DOHH2 (cell line): ENCODE measurements at regions not wholly inside any gene's neighbourhood (a gene's known extent, or its start where the extent isn't known, plus 50 kb on each side); places are given as distances from the start of the nearest gene placed in this dataset.

Experiments
- H3F3A ChIP-seq: fragments of 200-600 bp; sonication (generic), shearing (Covaris generic); 2 replicates; pipeline ENCODE4 v1.6.0; 2016; ENCODE audit warnings: antibody characterized with exemption, mild to moderate bottlenecking; ENCODE audit not compliant: control insufficient read depth, insufficient read depth
- H3K27ac ChIP-seq: fragments of 200-600 bp; sonication (generic); 2 replicates; pipeline ENCODE4 v1.5.1; 2014; ENCODE audit warnings: low read depth, mild to moderate bottlenecking, low read length, moderate library complexity
- H3K27me3 ChIP-seq: fragments of 200-600 bp; sonication (generic); 2 replicates; pipeline ENCODE4 v1.6.1; 2014; ENCODE audit warnings: mild to moderate bottlenecking, low read length, mixed read lengths; ENCODE audit not compliant: control insufficient read depth
- H3K36me3 ChIP-seq: fragments of 200-600 bp; sonication (generic); 2 replicates; pipeline ENCODE4 v1.6.1; 2014; ENCODE audit warnings: mild to moderate bottlenecking, low read length, moderate library complexity, mixed read lengths; ENCODE audit not compliant: control insufficient read depth
- H3K4me1 ChIP-seq: fragments of 200-600 bp; sonication (generic); 2 replicates; pipeline ENCODE4 v1.6.1; 2014; ENCODE audit warnings: mild to moderate bottlenecking, low read length, mixed read lengths; ENCODE audit not compliant: control insufficient read depth
- H3K4me2 ChIP-seq: fragments of 200-600 bp; sonication (generic); 2 replicates; pipeline ENCODE4 v1.6.0; 2014; ENCODE audit warnings: mild to moderate bottlenecking, low read length, moderate library complexity
- H3K4me3 ChIP-seq: fragments of 200-600 bp; sonication (generic); 2 replicates; pipeline ENCODE4 v1.5.1; 2014; ENCODE audit warnings: mild to moderate bottlenecking, low read length, mixed read lengths
- H3K79me2 ChIP-seq: fragments of 200-600 bp; sonication (generic); 2 replicates; pipeline ENCODE4 v1.6.1; 2014; ENCODE audit warnings: mild to moderate bottlenecking, low read length, mixed read lengths; ENCODE audit not compliant: control insufficient read depth
- H3K9me2 ChIP-seq: fragments of 200-600 bp; sonication (generic); replicated peaks from 2 replicates; pipeline ENCODE4 v1.6.1; 2014; ENCODE audit warnings: mild to moderate bottlenecking, low read length, mixed read lengths; ENCODE audit not compliant: control insufficient read depth
- H3K9me3 ChIP-seq: fragments of 200-600 bp; sonication (generic); 2 replicates; pipeline ENCODE4 v1.6.1; 2014; ENCODE audit warnings: antibody characterized with exemption, low read length, mixed read lengths; ENCODE audit not compliant: control insufficient read depth, insufficient read depth
- H4K20me1 ChIP-seq: fragments of 200-600 bp; sonication (generic); 2 replicates; pipeline ENCODE4 v1.6.0; 2014; ENCODE audit warnings: low read depth, mild to moderate bottlenecking, antibody characterized with exemption, low read length, moderate library complexity; ENCODE audit not compliant: control insufficient read depth, insufficient read depth
- CTCF ChIP-seq: fragments of 200-600 bp; sonication (generic); IDR thresholded peaks from one replicate; pipeline ENCODE4 v1.5.1; 2014; ENCODE audit warnings: antibody characterized with exemption, mild to moderate bottlenecking, low read depth, low read length; ENCODE audit not compliant: poor library complexity, severe bottlenecking
- EZH2phosphoT487 ChIP-seq: fragments of 200-600 bp; sonication (generic); IDR thresholded peaks from 2 replicates; pipeline ENCODE4 v1.6.1; 2017; ENCODE audit warnings: borderline replicate concordance, mild to moderate bottlenecking, antibody characterized with exemption, low read length, moderate library complexity, mixed read lengths

- Histone ChIP-seq H3K9me3 (no peaks in the 10 kb centered on the region), H3K4me2 (no peak overlapping the region), H3K27me3 (peaks cover 4% of the 10 kb centered on the region; the same call in 1 of the 2 replicates), H3K79me2 (no peaks in the 10 kb centered on the region), H4K20me1 (no peaks in the 10 kb centered on the region), H3K27ac (no peak overlapping the region), H3K9me2 (no peaks in the 10 kb centered on the region), H3F3A (no peaks in the 10 kb centered on the region), H3K36me3 (no peaks in the 10 kb centered on the region), H3K4me1 (no peaks in the 10 kb centered on the region), H3K4me3 (no peak overlapping the region)
- TF ChIP-seq EZH2phosphoT487 (no peak), CTCF (no peak)
These were observed 113.7 kb upstream of the TPRG1 start for GRCh38 chr3:189058071-189058470.

DNA sequence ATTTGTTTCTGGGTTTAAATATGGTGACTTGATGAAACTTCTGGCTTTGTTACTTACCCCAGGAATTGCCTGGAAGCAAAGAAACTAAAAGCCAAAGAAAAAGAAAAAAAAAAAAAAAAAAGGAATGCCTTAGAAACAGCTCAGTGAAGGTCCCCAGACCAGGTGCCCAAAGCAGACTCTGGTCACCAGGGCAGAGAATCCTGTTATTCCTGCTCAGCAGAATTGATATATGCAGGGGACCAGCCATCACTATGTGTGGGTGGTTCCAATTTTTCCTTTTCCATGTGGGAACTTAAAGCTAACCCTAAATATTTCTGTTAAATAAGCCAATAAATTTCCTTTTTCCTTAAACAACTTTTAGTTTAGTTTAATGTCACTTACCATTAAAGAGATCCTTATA is 100.8 kb upstream of the TPRG1 start:
- Histone ChIP-seq H3K4me2 (no peak overlapping the region), H4K20me1 (no peaks in the 10 kb centered on the region)
- TF ChIP-seq CTCF (no peak), EZH2phosphoT487 (no peak)

DNA sequence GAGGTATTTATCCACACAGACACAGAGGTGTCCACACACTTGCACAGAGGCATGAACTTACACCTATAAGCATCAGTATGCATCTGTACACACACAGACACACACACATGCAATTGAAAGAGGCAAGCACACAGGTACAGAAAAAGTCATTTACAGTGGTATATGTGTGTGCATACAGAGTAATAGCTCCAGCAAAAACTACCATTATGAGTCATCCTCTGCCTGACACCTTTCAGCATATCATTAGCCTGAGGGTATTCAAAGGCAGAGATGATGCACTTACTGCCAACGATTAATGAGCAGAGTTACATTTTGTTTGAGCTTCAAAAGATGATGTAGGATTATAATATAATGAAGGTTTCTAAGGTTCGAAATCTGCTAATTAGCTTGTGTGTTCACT is 100.3 kb upstream of the TPRG1 start:
- Histone ChIP-seq H3K9me3 (no peaks in the 10 kb centered on the region), H3K36me3 (no peaks in the 10 kb centered on the region), H4K20me1 (no peaks in the 10 kb centered on the region), H3K27me3 (no peaks in the 10 kb centered on the region; the same call in 1 of the 2 replicates), H3F3A (no peaks in the 10 kb centered on the region), H3K27ac (no peak overlapping the region), H3K4me1 (no peaks in the 10 kb centered on the region), H3K4me2 (no peak overlapping the region), H3K9me2 (no peaks in the 10 kb centered on the region), H3K4me3 (no peak overlapping the region), H3K79me2 (no peaks in the 10 kb centered on the region)
- no peak for TF ChIP-seq CTCF
- no peak for TF ChIP-seq EZH2phosphoT487

More for the DNA sequence above, 100.8 kb upstream of the TPRG1 start:
- H3K9me2 ChIP-seq: no peaks in the 10 kb centered on the region
- H3K27ac ChIP-seq: no peak overlapping the region
- H3K4me3 ChIP-seq: no peak overlapping the region
- H3K9me3 ChIP-seq: no peaks in the 10 kb centered on the region
- no peaks in the 10 kb centered on the region for H3F3A ChIP-seq
- H3K27me3 ChIP-seq: no peaks in the 10 kb centered on the region
- H3K79me2 ChIP-seq: no peaks in the 10 kb centered on the region
- H3K36me3 ChIP-seq: no peaks in the 10 kb centered on the region
- no peaks in the 10 kb centered on the region for H3K4me1 ChIP-seq

DNA sequence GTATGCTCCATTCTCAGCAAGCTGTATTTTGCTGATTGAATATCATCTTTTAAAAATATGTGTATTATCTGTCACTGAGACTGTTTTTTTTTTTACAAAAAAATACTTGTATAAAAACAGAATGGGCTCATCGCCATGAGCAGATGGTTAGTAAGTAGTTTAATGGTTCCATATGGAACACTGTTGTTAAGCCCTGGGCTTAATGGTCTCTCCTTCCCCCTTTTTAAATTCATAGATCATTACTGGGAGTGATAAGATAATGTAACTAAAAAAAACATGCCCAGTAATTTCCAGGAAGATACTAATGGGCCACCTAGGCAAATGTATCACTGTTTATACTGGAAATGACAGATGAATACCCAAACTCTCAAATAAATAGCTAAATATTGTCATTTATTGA is 95.3 kb upstream of the TPRG1 start:
- Histone ChIP-seq H3K4me3 (no peak overlapping the region), H3K9me2 (no peaks in the 10 kb centered on the region), H3F3A (no peaks in the 10 kb centered on the region), H3K36me3 (no peaks in the 10 kb centered on the region), H4K20me1 (no peaks in the 10 kb centered on the region), H3K27ac (no peak overlapping the region), H3K27me3 (peaks cover 16% of the 10 kb centered on the region), H3K9me3 (no peaks in the 10 kb centered on the region), H3K79me2 (no peaks in the 10 kb centered on the region), H3K4me1 (no peaks in the 10 kb centered on the region), H3K4me2 (no peak overlapping the region)
- TF ChIP-seq CTCF (no peak), EZH2phosphoT487 (no peak)
